ENCODE measurements at regions not wholly inside any gene's neighbourhood (a gene's known extent, or its start where the extent isn't known, plus 50 kb on each side); places are given as distances from the start of the nearest gene placed in this dataset.

- H3K9ac ChIP-seq: no peak overlapping the region
- H2AFZ ChIP-seq (ENCODE audit: low read depth): no peak overlapping the region
- H3K4me2 ChIP-seq: no peak overlapping the region
- H3K4me3 ChIP-seq (ENCODE audit: low read depth in 2 of 2, low read length in 1 of 2): no peak overlapping the region
- CTCF ChIA-PET: interaction anchor here (1.4 kb wide), 1 partner anchor 120 kb away, joined by 3 read pairs; no protein-coding TSS in a partner anchor
- TF ChIP-seq RAD21 (IDR thresholded peaks at IDR 0.05; ENCODE audit: low read length) (no peak), YY1 (IDR thresholded peaks at IDR 0.05; ENCODE audit: low read depth) (no peak), SMC3 (IDR thresholded peaks at IDR 0.05; ENCODE audit: low read depth, low read length) (no peak), FOSL2 (IDR thresholded peaks at IDR 0.05; ENCODE audit: borderline replicate concordance, low read depth) (no peak), USF2 (IDR thresholded peaks at IDR 0.05; ENCODE audit: borderline replicate concordance, low read depth, low read length) (no peak), NFIC (IDR thresholded peaks at IDR 0.05; ENCODE audit: borderline replicate concordance) (no peak), REST (IDR thresholded peaks at IDR 0.05; ENCODE audit: low read depth, low read length) (no peak)
- no peaks in the 10 kb centered on the region for H4K20me1 ChIP-seq (ENCODE audit: insufficient read depth)
- no peaks in the 10 kb centered on the region for H3K4me1 ChIP-seq (ENCODE audit: control insufficient read depth in 1 of 2, insufficient read depth in 2 of 2, low read depth in 1 of 2, low read length in 1 of 2)
- POLR2A ChIA-PET: no interaction called here
- no peaks in the 10 kb centered on the region for H3K79me2 ChIP-seq (ENCODE audit: insufficient read depth)
- no peaks in the 10 kb centered on the region for H3K9me3 ChIP-seq
- no peaks in the 10 kb centered on the region for H3F3A ChIP-seq (replicated peaks; ENCODE audit: insufficient read depth)
- no peaks in the 10 kb centered on the region for H3K36me3 ChIP-seq (replicated peaks in 1 of 2; ENCODE audit: control insufficient read depth in 1 of 2, insufficient read depth in 2 of 2, low read length in 1 of 2)
- DNase-seq: no peak
- H3K27me3 ChIP-seq (ENCODE audit: insufficient read depth): no peaks in the 10 kb centered on the region
- no peak overlapping the region for H3K27ac ChIP-seq (ENCODE audit: low read depth in 2 of 2, low read length in 1 of 2)
- WGBS (ENCODE audit: low lambda C conversion rate): 88% methylated on average over 3 of the region's 3 CpGs
- no peaks in the 10 kb centered on the region for H3K9me2 ChIP-seq
Measured at GRCh38 chr5:144088206-144089064, 82.0 kb downstream of the YIPF5 start.

GRCh38 chr5:144089401-144090021 is 80.9 kb downstream of the YIPF5 start:
- 88% methylated on average over 2 of the region's 2 CpGs for WGBS (ENCODE audit: low lambda C conversion rate)
- Histone ChIP-seq H3K4me2 (no peak overlapping the region), H3K9ac (no peak overlapping the region), H3K9me3 (no peaks in the 10 kb centered on the region), H3K9me2 (no peaks in the 10 kb centered on the region), H4K20me1 (ENCODE audit: insufficient read depth) (no peaks in the 10 kb centered on the region), H3K4me1 (ENCODE audit: control insufficient read depth in 1 of 2, insufficient read depth in 2 of 2, low read depth in 1 of 2, low read length in 1 of 2) (no peaks in the 10 kb centered on the region), H3K27ac (ENCODE audit: low read depth in 2 of 2, low read length in 1 of 2) (no peak overlapping the region), H3K4me3 (ENCODE audit: low read depth in 2 of 2, low read length in 1 of 2) (no peak overlapping the region), H2AFZ (ENCODE audit: low read depth) (no peak overlapping the region), H3K36me3 (replicated peaks in 1 of 2; ENCODE audit: control insufficient read depth in 1 of 2, insufficient read depth in 2 of 2, low read length in 1 of 2) (no peaks in the 10 kb centered on the region), H3F3A (replicated peaks; ENCODE audit: insufficient read depth) (no peaks in the 10 kb centered on the region), H3K79me2 (ENCODE audit: insufficient read depth) (no peaks in the 10 kb centered on the region), H3K27me3 (ENCODE audit: insufficient read depth) (no peaks in the 10 kb centered on the region)
- ChIA-PET CTCF (interaction anchor here (0.6 kb wide), 1 partner anchor 62 kb away, joined by 3 read pairs; no protein-coding TSS in a partner anchor), POLR2A (no interaction called here)
- DNase-seq: no peak
- no peak for TF ChIP-seq MXI1 (IDR thresholded peaks at IDR 0.05; ENCODE audit: low read depth, low read length)
- no peak for TF ChIP-seq TEAD4 (IDR thresholded peaks at IDR 0.05; ENCODE audit: borderline replicate concordance, insufficient read depth)
- TF ChIP-seq RXRA (IDR thresholded peaks at IDR 0.05; ENCODE audit: borderline replicate concordance, low read depth): no peak
